Trophoblast cell (in vitro differentiated cells and primary cell): ENCODE measurements at regions not wholly inside any gene's neighbourhood (a gene's known extent, or its start where the extent isn't known, plus 50 kb on each side); places are given as distances from the start of the nearest gene placed in this dataset.
A peak's percentile ranks its signal among the peaks of the same experiment; 100 is the strongest.

ENCODE experiments used
- DNase-seq, 2 donors: peaks; one replicate each; pipeline ENCODE4 v3.0.0-alpha.2; 2016
- H2AFZ ChIP-seq: 2 replicates; pipeline ENCODE4 v1.6.1; 2013; ENCODE audit warnings: low read length, moderate library complexity, mild to moderate bottlenecking; ENCODE audit not compliant: insufficient read depth, poor library complexity
- H2AK5ac ChIP-seq: 2 replicates; pipeline ENCODE4 v1.6.1; 2013; ENCODE audit warnings: mild to moderate bottlenecking, low read length
- H2BK120ac ChIP-seq: 2 replicates; pipeline ENCODE4 v1.6.1; 2013; ENCODE audit warnings: low read length, mild to moderate bottlenecking, moderate library complexity; ENCODE audit not compliant: insufficient read depth, poor library complexity
- H2BK12ac ChIP-seq: 2 replicates; pipeline ENCODE4 v1.6.1; 2013; ENCODE audit warnings: mild to moderate bottlenecking, low read length, moderate library complexity
- H2BK5ac ChIP-seq: 2 replicates; pipeline ENCODE4 v1.6.1; 2013; ENCODE audit warnings: low read length, low read depth, moderate library complexity, mild to moderate bottlenecking; ENCODE audit not compliant: poor library complexity
- H3K14ac ChIP-seq: 2 replicates; pipeline ENCODE4 v1.6.1; 2013; ENCODE audit warnings: mild to moderate bottlenecking, low read length
- H3K18ac ChIP-seq: 2 replicates; pipeline ENCODE4 v1.6.1; 2013; ENCODE audit warnings: mild to moderate bottlenecking, low read length
- H3K23ac ChIP-seq: 2 replicates; pipeline ENCODE4 v1.6.1; 2013; ENCODE audit warnings: low read length
- H3K27ac ChIP-seq: 2 replicates; pipeline ENCODE4 v1.5.1; 2013; ENCODE audit warnings: low read depth, mild to moderate bottlenecking, inconsistent platforms, low read length, moderate library complexity
- H3K27me3 ChIP-seq: 2 replicates; pipeline ENCODE4 v1.6.1; 2013; ENCODE audit warnings: inconsistent platforms, mild to moderate bottlenecking, low read length, moderate library complexity; ENCODE audit not compliant: insufficient read depth
- H3K36me3 ChIP-seq, 2 experiments: 1 replicate in 1 of 2; 2 replicates in 1 of 2; pipeline ENCODE4 v1.6.1; 2013; ENCODE audit warnings: low read length in 2 of 2, mild to moderate bottlenecking in 2 of 2, moderate library complexity in 1 of 2; ENCODE audit not compliant: insufficient read depth in 2 of 2, control insufficient read depth in 1 of 2
- H3K4ac ChIP-seq: 2 replicates; pipeline ENCODE4 v1.6.1; 2013; ENCODE audit warnings: low read depth, mild to moderate bottlenecking, low read length, moderate library complexity
- H3K4me1 ChIP-seq, 2 experiments: 1 replicate in 1 of 2; 2 replicates in 1 of 2; pipeline ENCODE4 v1.6.1; 2013; ENCODE audit warnings: low read length in 2 of 2, mild to moderate bottlenecking in 2 of 2, moderate library complexity in 1 of 2; ENCODE audit not compliant: insufficient read depth in 2 of 2, control insufficient read depth in 1 of 2
- H3K4me2 ChIP-seq: 2 replicates; pipeline ENCODE4 v1.6.1; 2013; ENCODE audit warnings: inconsistent platforms, mild to moderate bottlenecking, low read length, moderate library complexity
- H3K4me3 ChIP-seq: 2 replicates; pipeline ENCODE4 v1.5.1; 2013; ENCODE audit warnings: mild to moderate bottlenecking, low read depth, low read length, inconsistent platforms
- H3K79me1 ChIP-seq: one replicate; pipeline ENCODE4 v1.6.1; 2013; ENCODE audit warnings: low read length
- H3K79me2 ChIP-seq: 2 replicates; pipeline ENCODE4 v1.6.1; 2013; ENCODE audit warnings: low read length, mild to moderate bottlenecking; ENCODE audit not compliant: control insufficient read depth, insufficient read depth, poor library complexity
- H3K9ac ChIP-seq: 2 replicates; pipeline ENCODE4 v1.6.1; 2013; ENCODE audit warnings: mild to moderate bottlenecking, low read length
- H3K9me3 ChIP-seq: 2 replicates; pipeline ENCODE4 v1.6.1; 2013; ENCODE audit warnings: low read depth, mild to moderate bottlenecking, control low read depth, inconsistent platforms, low read length; ENCODE audit not compliant: insufficient read depth
- H4K12ac ChIP-seq: 2 replicates; pipeline ENCODE4 v1.6.1; 2013; ENCODE audit warnings: low read depth, mild to moderate bottlenecking, low read length, moderate library complexity
- H4K8ac ChIP-seq: 2 replicates; pipeline ENCODE4 v1.6.1; 2013; ENCODE audit warnings: low read depth, mild to moderate bottlenecking, low read length, moderate library complexity
- H4K91ac ChIP-seq: one replicate; pipeline ENCODE4 v1.6.1; 2013; ENCODE audit warnings: low read depth, mild to moderate bottlenecking, low read length, moderate library complexity
- WGBS: extraction: QIAGEN DNeasy Blood & Tissue Kit; methylation state at CpG from one replicate; pipeline ENCODE4 v1.1.7; 2013; ENCODE audit warnings: missing lambda C conversion rate; ENCODE audit not compliant: insufficient read length, insufficient coverage; ENCODE audit errors: extremely low coverage; 5-methylcytosine and 5-hydroxymethylcytosine counted together

- no peaks in the 10 kb centered on the region for H3K79me2 ChIP-seq
- no peaks in the 10 kb centered on the region for H3K36me3 ChIP-seq
- H4K8ac ChIP-seq: no peak overlapping the region
- no peak overlapping the region for H3K4me2 ChIP-seq
- H3K4me1 ChIP-seq: peaks cover 2% of the 10 kb centered on the region in 2 experiments
- no peaks in the 10 kb centered on the region for H3K79me1 ChIP-seq
- H3K27me3 ChIP-seq: no peaks in the 10 kb centered on the region
- no peak overlapping the region for H2AK5ac ChIP-seq
- no peak overlapping the region for H3K27ac ChIP-seq
- H3K9me3 ChIP-seq: peaks cover 8% of the 10 kb centered on the region
- H4K12ac ChIP-seq: no peak overlapping the region
- H2BK5ac ChIP-seq: no peak overlapping the region
- no peak overlapping the region for H2BK12ac ChIP-seq
- H2AFZ ChIP-seq: no peak overlapping the region
- H2BK120ac ChIP-seq: no peak overlapping the region
- no peak overlapping the region for H3K9ac ChIP-seq
- H3K18ac ChIP-seq: no peak overlapping the region
- WGBS: no CpG with 5 or more reads among the region's 16 CpGs
- H4K91ac ChIP-seq: no peak overlapping the region
- DNase-seq: no peak
- no peak overlapping the region for H3K23ac ChIP-seq
- H3K14ac ChIP-seq: no peak overlapping the region
- no peak overlapping the region for H3K4ac ChIP-seq
- H3K4me3 ChIP-seq: no peak overlapping the region
Measured at GRCh38 chr9:86807367-86807976, 139.8 kb downstream of the GAS1 start.

GRCh38 chr9:86804011-86804410 is 143.3 kb downstream of the GAS1 start:
- no peak overlapping the region for H2BK5ac ChIP-seq
- H2BK120ac ChIP-seq: no peak overlapping the region
- WGBS: no CpG with 5 or more reads among the region's 3 CpGs
- no peaks in the 10 kb centered on the region for H3K4me1 ChIP-seq
- H4K12ac ChIP-seq: no peak overlapping the region
- no peaks in the 10 kb centered on the region for H3K79me2 ChIP-seq
- peaks cover 8% of the 10 kb centered on the region for H3K9me3 ChIP-seq
- H3K4ac ChIP-seq: no peak overlapping the region
- H4K91ac ChIP-seq: no peak overlapping the region
- H3K4me3 ChIP-seq: no peak overlapping the region
- H3K9ac ChIP-seq: no peak overlapping the region
- H3K23ac ChIP-seq: no peak overlapping the region
- H3K79me1 ChIP-seq: no peaks in the 10 kb centered on the region
- no peak overlapping the region for H3K4me2 ChIP-seq
- no peaks in the 10 kb centered on the region for H3K27me3 ChIP-seq
- no peak overlapping the region for H4K8ac ChIP-seq
- H2AK5ac ChIP-seq: no peak overlapping the region
- H3K36me3 ChIP-seq: no peaks in the 10 kb centered on the region
- no peak overlapping the region for H3K27ac ChIP-seq
- H2AFZ ChIP-seq: no peak overlapping the region
- H3K18ac ChIP-seq: no peak overlapping the region
- no peak overlapping the region for H2BK12ac ChIP-seq
- DNase-seq: peak in 1 of 2 donors; percentile 18
- H3K14ac ChIP-seq: no peak overlapping the region

GRCh38 chr9:86802900-86803673 is 144.2 kb downstream of the GAS1 start:
- H3K27me3 ChIP-seq: no peaks in the 10 kb centered on the region
- H3K23ac ChIP-seq: peak overlapping the region; percentile 93
- H2AK5ac ChIP-seq: no peak overlapping the region
- H3K4me3 ChIP-seq: peak overlapping the region; percentile 60
- H4K12ac ChIP-seq: no peak overlapping the region
- DNase-seq: no peak
- no peaks in the 10 kb centered on the region for H3K4me1 ChIP-seq
- H2BK12ac ChIP-seq: no peak overlapping the region
- no peak overlapping the region for H3K27ac ChIP-seq
- no peaks in the 10 kb centered on the region for H3K79me1 ChIP-seq
- no peaks in the 10 kb centered on the region for H3K79me2 ChIP-seq
- WGBS: no CpG with 5 or more reads among the region's 5 CpGs
- H4K8ac ChIP-seq: no peak overlapping the region
- H2BK5ac ChIP-seq: no peak overlapping the region
- H3K4ac ChIP-seq: no peak overlapping the region
- no peak overlapping the region for H3K4me2 ChIP-seq
- H3K36me3 ChIP-seq: no peaks in the 10 kb centered on the region
- no peak overlapping the region for H4K91ac ChIP-seq
- peak overlapping the region; percentile 25 for H3K9ac ChIP-seq
- H3K9me3 ChIP-seq: peaks cover 8% of the 10 kb centered on the region
- H3K14ac ChIP-seq: no peak overlapping the region
- H2BK120ac ChIP-seq: no peak overlapping the region
- no peak overlapping the region for H3K18ac ChIP-seq
- H2AFZ ChIP-seq: no peak overlapping the region

GRCh38 chr9:86801246-86801645 is 146.1 kb downstream of the GAS1 start:
- H2BK12ac ChIP-seq: no peak overlapping the region
- H3K4me2 ChIP-seq: no peak overlapping the region
- no peak for DNase-seq
- no peaks in the 10 kb centered on the region for H3K79me2 ChIP-seq
- H3K14ac ChIP-seq: no peak overlapping the region
- no peak overlapping the region for H2AK5ac ChIP-seq
- H4K8ac ChIP-seq: no peak overlapping the region
- H2BK120ac ChIP-seq: no peak overlapping the region
- H4K12ac ChIP-seq: no peak overlapping the region
- no peaks in the 10 kb centered on the region for H3K27me3 ChIP-seq
- no peak overlapping the region for H3K27ac ChIP-seq
- H3K4me1 ChIP-seq: no peaks in the 10 kb centered on the region
- H2AFZ ChIP-seq: no peak overlapping the region
- H3K4ac ChIP-seq: no peak overlapping the region
- peaks cover 8% of the 10 kb centered on the region for H3K9me3 ChIP-seq
- no peak overlapping the region for H3K18ac ChIP-seq
- no peaks in the 10 kb centered on the region for H3K36me3 ChIP-seq
- H3K23ac ChIP-seq: no peak overlapping the region
- no peak overlapping the region for H3K4me3 ChIP-seq
- H2BK5ac ChIP-seq: no peak overlapping the region
- H3K79me1 ChIP-seq: no peaks in the 10 kb centered on the region
- H4K91ac ChIP-seq: no peak overlapping the region
- no CpG with 5 or more reads among the region's 5 CpGs for WGBS
- H3K9ac ChIP-seq: no peak overlapping the region
